ENCODE measurements at regions not wholly inside any gene's neighbourhood (a gene's known extent, or its start where the extent isn't known, plus 50 kb on each side); places are given as distances from the start of the nearest gene placed in this dataset.
"Not testable (repeated sequence)": the region's sequence is repeated elsewhere in the genome, so short reads cannot be mapped to it uniquely, and the experiment has no call there.

DNA sequence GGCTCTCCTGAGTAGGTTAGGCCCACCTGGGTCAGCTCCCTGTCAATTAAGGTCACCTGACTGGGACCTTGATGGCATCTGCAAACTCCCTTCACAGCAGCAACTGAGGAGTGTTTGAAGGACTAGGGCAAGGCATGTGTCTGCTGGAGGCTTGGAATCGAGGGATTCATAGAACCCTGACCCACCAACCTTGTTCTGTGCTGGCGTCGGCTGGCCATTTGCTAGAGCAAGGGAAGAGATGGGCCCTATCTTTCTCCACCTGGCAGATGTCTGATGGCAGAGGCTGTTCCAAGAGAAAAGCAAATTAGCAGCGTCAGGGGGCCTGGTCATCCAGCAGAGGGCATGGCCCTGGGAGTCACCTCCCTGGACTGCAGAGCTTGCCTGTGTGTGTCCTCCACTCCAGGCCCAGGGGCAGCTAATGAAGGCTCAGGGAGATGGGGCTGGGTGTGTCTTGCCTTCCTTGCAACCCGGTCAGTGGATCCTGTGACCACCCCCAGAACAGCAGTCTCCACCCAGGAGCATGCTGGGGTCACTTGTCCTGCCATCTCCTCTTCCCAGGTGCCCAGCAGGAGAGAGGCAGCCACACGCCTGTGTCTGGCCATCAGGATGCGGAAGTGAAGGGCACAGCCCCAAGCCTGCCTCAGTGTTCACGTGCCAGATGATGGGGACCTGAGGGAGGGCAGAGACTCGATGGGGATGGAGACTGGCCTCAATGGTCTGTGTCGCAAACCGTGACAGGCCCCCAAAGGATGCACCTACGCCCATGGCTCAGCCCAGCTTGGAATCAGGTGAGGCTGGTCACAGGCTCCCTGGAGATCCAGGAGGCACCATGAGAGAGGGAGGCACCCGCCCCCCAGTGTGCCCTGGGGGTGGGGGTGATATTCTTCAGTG is 53.9 kb downstream of the BARX1 start:
- no peak for DNase-seq

DNA sequence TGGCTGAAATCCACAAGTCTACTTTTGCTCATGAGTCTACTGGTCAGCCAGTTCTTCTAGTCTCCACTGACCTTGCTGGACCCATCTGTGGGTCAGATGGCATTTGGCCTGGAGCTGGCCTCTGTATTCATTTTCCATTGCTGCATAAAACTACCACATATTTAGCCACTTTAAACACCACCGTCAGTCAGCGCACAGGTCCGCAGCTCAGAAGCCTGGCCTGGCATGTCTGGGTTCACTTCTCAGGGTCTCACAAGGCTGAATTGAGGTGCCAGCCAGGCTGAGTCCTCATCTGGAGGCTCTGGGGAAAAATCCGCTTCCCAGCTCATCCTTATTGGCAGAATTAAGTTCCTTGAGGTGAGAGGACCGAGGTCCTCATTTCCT is 54.7 kb downstream of the BARX1 start:
- no peak for DNase-seq

DNA sequence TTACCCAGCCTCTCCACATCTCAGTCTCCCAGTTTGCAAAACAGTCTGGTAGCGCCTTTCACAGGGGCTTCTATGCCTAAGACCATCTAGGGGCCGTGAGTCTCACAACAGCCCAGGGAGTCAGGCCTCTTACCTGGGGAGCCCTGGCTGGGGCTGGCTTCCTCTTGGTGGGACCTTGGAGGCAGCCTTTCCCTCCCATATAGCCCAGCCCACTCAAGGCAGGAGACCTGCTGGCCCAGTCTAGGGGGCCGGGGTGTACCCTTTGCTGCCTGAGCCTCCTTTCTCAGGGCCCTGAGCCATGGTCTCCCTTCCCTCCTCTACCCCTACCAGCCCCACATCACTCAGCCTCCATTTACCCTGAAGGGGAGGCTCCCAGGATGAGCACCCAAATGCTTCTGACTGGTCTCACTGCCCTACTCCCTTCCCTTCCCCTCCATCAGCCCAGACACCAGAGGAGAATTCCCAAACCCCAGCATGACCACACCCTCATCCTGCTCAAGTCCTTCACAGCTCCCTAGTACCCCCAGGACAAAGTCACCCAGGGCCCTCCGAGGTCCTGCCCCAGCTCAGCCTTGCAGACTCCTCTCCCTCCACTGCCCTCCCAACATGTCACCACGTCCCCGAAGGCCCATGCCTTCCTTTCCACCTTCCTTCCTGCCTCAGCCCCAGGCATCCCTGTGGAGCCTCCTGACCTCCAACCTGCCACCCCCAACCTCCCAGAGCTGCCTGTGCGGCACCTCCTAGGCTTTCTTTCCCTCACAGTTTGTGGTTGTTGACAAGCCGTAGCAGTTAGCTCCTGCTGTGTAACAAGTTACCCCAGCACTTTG is 55.3 kb downstream of the BARX1 start:
- DNase-seq, result no peak

DNA sequence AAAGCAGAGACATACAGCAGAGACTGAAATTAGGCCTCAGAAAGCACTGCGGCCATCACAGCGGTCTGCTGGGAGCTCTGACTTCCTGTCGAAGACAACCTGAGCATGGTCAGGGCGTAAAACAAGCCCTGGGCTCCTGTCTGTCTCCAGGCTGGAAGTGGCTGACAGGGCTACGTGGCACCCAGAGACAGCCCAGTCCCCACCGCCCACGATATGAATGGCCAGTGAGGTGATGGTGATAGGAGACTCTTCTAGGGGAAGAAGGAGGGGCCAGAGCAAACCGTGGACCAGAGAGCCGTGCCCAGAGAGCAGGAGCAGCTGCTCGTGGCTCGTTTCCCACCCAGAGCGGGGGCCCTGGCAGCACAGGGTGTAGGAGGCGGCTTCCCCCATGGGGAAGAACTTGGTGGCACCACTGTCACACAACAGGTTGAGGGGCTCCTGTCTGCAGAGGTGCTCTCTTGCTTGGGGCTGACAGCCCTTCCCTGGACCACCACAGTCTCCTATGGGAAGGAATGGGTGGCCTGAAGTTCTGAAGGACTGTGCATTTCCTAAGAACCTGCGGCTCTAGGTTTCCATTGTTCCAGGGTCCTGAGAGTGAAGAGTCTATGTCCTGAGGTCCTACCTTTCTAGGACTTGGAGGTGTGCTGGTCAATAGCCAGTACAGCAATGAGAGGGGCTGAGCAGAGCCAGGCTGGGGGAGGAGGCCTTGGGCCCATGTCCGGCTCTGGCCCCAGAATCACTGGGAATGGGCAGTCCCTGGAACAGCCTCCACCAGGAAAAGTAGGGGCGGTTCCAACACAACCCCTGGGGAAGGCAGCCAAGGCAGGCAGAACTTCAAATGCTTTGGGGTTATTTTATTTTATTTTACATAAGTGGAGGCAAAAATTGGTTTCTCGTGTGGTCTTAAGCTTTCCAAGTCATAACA is 56.4 kb downstream of the BARX1 start:
- DNase-seq, result no peak

DNA sequence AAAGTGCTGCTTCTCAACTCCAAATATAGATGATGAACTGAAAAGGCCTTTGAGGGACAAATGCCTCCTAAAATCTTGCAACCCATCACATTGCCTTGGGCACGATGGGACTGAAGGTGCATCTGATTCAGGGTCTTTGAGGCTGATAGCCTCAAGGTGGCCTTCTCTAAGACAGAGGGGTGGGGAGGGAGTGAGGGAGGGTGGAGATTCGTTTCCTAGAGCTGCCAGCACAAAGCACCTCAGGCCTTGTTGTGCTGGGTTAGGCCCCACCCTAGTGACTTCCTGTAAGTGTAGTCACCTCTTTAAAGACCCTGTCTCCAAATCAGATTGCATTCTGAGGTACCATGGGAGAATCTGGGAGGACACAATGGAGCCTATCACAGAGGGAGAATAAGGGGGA is 57.1 kb downstream of the BARX1 start:
- no peak for DNase-seq

DNA sequence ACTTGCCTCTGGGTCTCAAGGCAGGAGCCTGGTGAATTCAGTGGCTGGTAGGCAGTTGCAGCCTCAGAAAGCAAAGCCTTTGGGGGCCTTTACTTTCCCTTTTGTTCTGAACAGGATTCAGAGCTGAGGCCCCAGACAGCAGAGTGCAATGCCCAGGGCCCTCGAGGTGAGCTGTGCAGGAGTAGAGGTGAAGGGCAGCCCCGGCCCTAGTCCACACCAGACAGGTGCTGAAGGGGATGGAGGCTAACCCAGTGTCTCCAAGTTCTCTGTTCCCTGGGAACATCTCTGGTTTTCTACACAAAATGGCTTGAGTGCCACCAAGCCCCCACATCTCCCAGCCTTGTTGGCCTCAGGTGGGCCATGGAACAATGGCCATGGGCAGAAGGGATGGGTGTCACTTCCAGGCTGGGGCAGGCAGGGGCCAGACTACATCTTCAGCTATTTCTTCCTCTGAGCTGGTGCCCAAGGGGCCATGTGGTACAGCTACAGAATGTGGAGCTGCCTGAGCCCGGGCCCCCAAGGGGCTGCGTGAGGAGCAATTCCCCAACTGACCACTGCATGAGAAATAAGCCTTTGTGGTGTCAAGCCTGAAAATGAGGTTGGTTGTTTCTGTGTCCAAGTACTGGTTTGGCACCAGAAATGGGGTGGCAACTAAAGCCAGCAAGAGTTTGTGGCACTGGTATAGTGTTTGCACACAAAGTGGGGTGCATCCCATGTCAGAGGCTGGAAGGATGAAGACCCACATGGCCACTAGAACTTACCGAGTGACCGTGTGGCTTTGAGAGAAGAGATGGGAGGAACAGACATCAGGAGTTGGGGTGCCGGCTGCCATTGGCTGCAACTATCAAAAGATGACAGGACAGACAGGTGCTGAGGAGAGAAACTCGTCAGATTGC is 57.8 kb downstream of the BARX1 start:
- no peak for DNase-seq

DNA sequence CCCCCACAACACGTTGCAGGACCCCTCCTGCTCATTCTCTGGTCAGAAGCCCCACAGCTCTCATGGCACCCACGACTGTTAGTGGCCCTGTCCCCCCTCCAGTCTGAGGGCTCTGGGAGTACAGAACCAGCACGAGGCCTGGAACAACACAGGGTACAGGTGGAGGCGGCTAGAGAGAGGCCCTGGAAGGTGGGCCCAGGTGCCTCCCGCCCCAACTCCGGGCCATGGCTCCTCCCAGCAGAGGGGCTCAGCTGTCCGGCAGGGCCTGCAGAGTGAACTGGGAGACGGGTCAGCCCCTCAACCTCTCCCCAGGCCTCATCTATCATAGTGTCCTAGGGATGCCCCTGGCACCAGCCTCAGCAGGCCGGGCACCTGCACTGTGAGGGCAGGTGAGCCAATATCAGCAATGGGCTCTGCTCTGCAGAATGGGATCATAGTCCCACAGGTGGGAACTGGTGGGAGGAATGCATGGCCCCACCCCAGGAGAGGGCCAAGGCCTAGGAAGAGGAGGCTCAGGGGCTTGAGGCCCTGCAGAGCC is 58.6 kb downstream of the BARX1 start:
- DNase-seq, result no peak

DNA sequence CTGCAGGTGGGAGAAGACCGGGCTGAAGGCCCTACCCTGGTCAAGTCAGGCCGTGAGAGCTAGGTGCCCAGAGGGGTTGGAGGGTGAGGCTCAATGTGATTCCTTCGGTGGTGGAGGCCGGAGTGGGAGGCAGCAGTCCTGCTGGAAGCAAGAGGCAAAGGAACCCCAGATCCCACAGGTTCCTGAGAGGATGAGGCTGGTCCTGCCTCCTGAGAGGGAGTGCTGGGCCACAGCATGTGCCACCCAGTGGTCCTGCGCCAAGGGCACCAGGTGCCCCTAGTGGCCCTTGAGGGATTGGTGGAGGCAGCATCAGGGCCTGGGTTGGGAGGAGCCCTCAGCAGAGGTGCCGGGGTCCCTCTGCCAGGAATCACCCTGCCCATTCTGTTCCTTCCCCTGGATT is 59.1 kb downstream of the BARX1 start:
- no peak for DNase-seq

DNA sequence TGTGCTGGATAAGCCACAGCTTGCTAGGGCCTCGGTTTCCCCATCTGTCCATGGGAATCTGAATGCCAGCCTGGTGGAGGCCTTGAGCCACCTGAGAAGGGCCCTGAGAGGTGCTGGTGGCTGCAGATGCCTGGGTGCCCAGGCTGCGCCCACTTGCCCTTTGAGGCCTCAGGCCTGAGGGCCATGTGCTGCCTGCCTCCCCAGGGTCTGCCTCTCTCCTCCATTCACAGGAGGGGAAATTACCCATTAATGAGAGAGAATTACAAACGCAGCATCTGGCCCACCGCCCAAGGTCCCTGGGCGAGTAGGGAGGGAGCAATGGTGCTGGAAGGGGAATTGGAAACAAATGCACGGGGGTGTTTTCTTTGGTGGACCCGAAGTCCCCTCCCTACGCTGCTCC is 59.6 kb downstream of the BARX1 start:
- no peak for DNase-seq

DNA sequence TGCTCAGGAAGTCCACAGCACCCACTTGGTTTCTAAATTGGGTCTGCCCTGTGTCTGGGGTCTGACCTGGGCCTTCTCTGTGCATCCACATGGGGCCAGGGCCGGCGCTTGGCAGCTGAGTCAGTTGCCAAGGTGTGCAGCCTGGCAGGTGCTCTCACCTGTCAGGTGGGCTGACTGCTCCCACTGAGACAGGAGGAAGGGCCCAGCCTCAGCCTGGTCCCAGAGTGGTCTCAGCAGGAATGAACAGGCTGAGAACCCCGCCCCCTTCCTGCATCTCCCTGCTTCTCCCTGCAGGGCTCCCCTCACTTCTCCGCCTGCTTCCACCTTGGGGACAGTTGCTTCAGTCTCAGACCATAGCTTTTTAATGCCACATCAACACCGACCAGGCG is 60.5 kb downstream of the BARX1 start:
- no peak for DNase-seq

DNA sequence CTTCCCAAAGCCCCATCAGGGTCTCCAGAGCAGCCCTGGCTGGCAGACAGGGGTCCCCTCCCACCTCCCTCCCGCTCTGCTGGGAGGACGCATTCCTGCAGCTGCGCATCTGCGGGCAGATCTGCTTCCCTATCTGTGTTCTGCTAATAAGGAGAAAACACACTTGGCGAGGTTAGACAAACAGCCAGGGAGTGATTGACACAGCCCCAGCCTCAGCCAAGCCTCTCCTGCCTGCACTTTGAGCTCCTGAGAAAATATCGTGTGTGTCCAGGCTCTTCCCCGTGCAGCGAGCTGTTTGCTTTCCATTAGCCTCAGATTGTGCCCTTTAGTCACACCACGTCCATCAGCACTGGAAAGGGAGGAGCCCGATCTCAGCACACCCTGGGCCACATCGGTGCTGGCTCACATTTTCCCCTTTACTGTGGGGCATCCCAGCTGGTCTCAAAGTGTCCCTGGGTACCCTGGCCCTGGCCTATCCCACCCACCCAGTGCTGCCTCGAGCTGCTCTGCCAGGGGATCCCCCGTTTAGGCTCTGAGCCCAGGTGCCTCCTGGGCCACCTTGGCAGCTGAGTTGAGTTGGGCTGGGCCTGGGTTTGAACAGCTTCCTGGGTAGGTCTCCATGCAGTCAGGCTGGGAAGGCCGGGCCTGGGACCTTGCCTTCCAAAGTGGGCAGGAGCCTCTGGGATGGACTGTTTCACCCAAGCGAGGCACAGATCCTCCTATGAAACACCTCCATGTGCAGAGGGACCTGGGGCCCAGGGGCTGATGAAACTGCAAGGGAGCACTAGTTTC is 61.1 kb downstream of the BARX1 start:
- DNase-seq, result no peak

DNA sequence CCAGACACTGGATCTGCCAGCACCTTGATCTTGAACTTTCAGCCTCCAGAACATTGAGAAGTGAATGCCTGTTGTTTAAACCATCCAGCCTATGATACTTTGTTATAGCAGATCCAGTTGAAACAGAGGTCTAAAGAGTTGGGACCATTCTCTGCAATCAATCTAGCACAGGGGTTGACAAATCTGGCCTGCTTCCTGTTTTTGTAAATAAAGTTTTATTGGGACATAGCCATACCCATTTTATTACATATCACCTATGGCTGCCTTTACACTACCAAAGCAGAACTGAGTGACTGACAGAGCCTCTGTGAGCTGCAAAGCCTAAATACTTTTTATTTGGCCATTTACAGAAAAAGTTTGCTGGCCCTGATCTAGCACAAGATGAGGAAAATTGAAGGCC is 62.0 kb downstream of the BARX1 start:
- DNase-seq, result no peak

DNA sequence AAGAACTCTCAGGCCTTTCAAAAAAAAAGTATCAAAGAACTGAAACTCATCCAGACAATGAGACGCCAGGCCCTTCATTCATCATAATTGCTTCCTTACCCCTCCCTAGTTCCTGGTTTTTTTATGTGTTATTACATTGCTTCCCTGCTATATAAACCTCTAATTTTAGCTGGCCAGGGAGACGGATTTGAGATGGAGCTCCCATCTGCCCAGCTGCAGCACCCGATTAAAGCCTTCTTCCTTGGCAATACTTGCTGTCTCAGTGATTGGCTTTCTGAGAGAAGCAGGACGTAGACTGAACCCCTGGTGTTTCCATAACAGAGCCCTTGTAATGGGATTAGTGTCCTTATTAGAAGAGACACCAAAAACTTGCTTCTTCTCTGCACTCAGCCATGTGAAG is 62.4 kb downstream of the BARX1 start:
- no peak for DNase-seq

DNA sequence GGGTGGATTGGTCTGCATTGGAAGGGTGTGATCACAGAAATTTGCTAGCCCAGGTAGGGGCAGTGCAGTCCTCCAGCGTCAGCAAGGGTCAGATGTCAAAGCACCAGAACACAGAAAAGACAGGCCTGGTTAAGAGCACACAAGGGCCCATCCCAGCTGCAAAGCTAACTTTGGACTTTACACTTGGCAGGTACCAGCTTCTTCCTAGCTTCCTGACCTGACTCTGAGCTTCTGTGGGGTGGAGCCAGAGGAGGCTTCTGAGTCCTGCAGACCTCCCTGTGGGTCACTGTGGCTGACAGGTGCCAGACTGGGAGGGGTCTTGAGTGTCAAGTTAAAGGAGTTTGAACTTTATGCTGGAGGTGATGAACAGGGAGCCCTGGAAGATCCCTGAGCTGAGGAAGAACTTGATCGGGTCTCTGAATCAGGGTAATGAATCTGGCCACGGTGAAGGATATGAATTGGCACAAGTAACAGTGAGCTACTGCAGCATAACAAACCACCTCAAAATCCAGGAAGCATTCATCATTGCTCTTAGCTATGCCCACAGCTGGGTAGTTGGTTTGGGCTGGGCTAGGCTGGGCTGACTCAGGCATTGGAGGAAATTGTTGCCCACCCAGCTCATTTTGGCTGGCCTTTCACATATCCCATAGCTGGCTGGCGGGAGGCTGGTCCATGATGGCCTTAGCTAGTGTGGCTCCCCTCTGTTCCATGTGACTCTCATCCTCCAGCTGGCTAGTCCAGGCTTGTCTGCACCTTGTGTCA is 63.4 kb downstream of the BARX1 start:
- DNase-seq, result no peak

DNA sequence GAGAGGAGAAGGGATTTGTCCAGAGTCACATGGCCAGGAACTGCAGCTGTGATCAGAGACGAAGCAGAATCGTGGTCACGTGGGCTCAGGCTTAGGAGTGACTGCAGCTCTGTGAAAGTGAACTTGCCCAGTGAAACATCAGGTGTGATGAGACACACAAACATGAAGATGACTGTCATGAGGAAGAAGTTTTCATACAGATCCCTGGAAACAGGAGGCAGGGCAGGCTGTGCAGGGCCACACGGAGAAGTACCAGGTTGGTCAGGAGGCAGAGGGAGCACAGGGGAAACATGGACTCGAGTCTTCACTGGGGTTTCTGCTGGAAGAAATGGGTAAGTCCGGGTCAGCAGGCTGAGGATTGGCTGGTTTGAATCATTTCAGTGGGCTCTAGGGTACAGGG is 64.1 kb downstream of the BARX1 start:
- no peak for DNase-seq

DNA sequence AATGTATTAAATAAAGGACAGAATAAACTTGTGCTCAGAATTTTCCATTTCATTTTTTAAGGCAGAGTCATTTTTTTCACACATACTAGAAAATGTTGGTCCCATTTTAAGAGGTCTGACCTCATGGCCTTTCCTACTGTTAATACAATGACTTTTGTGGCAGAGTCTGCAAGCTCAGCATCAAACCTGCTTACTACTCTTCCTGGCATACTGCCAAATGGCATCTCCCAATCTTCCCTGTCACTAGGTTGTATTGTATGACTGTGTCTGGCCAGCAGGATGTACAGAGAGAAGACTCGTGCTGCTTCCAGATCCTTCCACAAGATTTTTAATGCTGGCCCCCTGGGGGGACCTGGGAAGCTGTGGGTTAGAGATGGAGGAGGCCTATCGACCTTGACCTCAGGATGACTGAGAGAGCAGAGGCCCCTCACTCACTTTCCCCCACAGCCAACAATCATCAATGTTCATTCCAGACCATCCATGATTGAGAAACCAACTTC is 64.7 kb downstream of the BARX1 start:
- no peak for DNase-seq

DNA sequence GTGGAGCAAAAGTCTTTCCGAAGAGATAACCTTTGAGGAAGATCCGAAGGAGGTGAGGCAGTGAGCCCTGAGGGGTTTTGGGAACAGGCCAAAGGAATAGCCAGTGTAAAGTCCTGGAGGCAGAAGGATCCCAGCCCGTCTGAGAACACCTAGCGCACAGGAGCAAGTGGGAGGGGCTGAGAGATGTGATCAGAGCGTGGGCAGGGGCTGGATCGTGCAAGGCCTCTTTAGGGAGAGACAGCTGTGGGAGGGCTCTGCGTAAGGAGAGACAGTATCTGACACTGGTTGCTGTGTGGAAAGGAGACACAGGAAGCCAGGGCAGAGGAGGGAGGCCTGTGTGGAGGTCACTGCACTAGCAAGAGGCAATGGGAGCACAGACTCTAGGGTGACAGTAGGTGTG is 68.2 kb downstream of the BARX1 start:
- no peak for DNase-seq

DNA sequence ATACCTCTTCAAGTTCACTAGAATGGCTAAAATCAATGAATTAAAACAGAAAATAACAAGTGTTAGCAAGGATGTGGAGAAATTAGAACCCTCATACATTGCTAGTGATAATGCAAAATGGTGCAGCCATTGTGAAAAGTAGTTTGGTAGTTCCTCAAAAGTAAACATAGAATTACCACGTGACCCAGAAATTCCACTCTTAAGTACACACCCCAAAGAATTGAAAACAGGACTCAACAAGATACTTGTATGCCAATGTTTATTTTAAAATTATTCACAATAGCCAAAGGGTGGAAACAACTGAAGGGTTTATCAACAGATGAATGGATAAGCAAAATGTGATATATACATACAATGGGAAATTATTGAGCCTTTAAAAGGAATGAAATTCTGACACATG is 70.3 kb downstream of the BARX1 start:
- no peak for DNase-seq

DNA sequence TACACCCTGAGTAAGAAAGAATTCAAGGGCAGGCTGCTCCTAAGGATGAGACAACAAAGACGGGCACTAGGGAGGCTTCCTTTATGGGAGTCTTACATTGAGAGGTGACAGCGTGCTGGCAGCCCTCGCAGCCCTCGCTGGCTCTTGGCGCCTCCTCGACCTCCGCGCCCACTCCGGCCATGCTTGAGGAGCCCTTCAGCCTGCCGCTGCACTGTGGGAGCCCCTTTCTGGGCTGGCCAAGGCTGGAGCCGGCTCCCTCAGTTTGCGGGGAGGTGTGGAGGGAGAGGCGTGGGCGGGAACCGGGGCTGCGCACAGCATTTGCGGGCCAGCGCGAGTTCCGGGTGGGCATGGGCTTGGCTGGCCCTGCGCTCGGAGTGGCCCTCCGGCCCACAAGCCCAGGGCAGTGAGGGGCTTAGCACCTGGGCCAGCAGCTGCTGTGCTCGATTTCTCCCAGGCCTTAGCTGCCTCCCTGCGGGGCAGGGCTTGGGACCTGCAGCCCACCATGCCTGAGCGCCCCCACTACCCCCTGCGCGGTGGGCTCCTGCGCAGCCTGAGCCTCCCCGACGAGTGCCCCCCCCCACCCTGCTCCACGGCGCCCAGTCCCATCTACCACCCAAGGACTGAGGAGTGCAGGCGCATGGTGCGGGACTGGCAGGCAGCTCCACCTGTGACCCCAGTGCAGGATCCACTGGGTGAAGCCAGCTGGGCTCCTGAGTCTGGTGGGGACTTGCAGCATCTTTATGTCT is 75.3 kb downstream of the BARX1 start:
- DNase-seq, result not testable (repeated sequence)

Data from hematopoietic multipotent progenitor cell treated with erythropoietin and hydrocortisone succinate and interleukin-3 and kit ligand, for 4 days (in vitro differentiated cells).